Astrocyte of the spinal cord (primary cell): ENCODE measurements at regions not wholly inside any gene's neighbourhood (a gene's known extent, or its start where the extent isn't known, plus 50 kb on each side); places are given as distances from the start of the nearest gene placed in this dataset.

Source experiments
- DNase-seq: peaks from one replicate; pipeline ENCODE4 v3.0.0; 2011; ENCODE audit warnings: low read depth, low spot score
- H3K4me3 ChIP-seq: 2 replicates; pipeline ENCODE4 v1.5.1; 2011; ENCODE audit warnings: low read depth, mild to moderate bottlenecking, low read length, moderate library complexity
- in situ Hi-C: cut with HindIII; loops from 2 replicates; pipeline ENCODE4 v1.10.0; 2017; ENCODE audit warnings: low sequenced_read_pairs
- TF ChIP-seq, protein P1 (sequence below): IDR thresholded peaks from 2 replicates; pipeline ENCODE4 v1.5.1; 2012; ENCODE audit warnings: low read depth, mild to moderate bottlenecking, low read length, inconsistent platforms

DNA sequence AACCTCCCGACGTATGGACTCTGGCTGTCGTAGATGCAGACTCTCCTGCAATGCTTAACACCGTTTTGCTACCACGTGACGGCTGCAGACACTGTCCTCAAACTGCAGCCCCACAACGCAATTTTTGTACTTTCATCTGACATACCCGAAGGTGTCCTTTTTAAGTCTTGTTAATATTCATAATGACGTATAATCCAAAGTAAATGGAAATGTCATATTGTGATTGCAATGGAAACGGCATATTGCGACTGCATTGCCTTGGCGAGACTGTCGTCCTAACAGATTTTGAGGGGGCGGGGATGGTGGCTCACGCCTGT lies 79.3 kb upstream of the TBC1D3K start:
- DNase-seq, result no peak
- H3K4me3 ChIP-seq, result no peak overlapping the region
- TF ChIP-seq, protein P1, sequence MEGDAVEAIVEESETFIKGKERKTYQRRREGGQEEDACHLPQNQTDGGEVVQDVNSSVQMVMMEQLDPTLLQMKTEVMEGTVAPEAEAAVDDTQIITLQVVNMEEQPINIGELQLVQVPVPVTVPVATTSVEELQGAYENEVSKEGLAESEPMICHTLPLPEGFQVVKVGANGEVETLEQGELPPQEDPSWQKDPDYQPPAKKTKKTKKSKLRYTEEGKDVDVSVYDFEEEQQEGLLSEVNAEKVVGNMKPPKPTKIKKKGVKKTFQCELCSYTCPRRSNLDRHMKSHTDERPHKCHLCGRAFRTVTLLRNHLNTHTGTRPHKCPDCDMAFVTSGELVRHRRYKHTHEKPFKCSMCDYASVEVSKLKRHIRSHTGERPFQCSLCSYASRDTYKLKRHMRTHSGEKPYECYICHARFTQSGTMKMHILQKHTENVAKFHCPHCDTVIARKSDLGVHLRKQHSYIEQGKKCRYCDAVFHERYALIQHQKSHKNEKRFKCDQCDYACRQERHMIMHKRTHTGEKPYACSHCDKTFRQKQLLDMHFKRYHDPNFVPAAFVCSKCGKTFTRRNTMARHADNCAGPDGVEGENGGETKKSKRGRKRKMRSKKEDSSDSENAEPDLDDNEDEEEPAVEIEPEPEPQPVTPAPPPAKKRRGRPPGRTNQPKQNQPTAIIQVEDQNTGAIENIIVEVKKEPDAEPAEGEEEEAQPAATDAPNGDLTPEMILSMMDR, result no peak
- in situ Hi-C loops, result no loop called here

DNA sequence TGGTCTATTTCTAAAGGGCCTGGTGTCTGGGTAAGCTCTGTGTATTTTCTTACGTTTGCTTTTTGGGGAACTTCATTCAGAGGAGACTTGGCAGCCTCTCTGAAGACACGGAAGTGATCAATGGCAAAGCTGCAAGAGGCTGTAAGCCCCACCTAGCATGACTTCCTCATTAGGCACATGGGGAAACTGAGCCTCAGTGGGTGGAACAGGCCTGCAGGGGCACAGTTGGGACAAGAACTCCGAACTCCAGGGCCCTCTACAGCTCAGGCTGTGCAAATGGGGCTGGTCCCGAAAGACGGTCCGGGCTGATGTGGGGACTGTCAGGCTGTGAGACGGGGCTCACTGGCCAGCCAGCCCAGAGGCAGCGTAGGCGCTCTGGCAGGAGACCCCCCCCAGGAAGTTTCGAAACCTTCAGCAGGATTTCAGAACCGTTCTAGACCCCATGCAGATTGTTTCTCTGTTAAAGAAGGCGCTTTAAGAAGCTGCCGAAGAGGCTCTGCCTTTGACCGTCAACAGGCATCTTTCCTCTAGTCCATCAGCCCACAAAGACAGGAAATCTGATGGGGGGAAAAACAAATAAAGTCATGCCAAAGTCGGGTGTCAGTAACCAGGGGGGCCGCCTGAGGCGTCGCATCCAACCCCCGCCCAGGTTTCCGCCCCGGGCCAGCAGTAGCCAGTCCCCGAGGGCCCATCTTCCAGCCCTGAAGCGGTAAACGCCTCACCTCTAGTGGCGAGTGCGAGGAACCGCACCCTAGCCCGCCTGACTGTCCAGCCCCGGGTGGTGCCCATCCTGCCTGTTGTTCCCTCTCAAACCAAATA lies 79.8 kb upstream of the TBC1D3K start:
- in situ Hi-C loops, result no loop called here
- peak; percentile 59 for DNase-seq
- TF ChIP-seq, protein P1, result peak; percentile 96
- H3K4me3 ChIP-seq, result peak overlapping the region; percentile 0

DNA sequence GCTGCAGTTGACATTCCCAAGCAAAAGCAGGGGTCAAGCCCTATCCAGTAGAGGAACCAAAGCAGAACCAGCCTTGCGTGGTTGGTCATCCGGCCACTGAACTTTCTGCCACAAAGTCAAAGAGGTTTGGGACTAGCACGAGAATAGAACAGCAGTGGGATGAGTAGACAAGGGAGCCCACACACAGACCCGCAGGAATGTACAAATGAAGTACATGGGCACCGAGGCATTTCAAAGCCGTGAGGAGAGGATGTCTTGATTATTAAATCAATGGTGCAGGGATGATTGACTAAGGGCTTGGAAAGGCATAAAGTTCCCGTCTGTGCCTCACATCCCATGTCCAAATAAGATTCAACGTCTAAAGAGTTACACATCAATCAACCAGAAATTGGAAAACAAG lies 81.8 kb upstream of the TBC1D3K start:
- H3K4me3 ChIP-seq, result no peak overlapping the region
- in situ Hi-C loops, result no loop called here
- DNase-seq, result no peak
- TF ChIP-seq, protein P1, result no peak

DNA sequence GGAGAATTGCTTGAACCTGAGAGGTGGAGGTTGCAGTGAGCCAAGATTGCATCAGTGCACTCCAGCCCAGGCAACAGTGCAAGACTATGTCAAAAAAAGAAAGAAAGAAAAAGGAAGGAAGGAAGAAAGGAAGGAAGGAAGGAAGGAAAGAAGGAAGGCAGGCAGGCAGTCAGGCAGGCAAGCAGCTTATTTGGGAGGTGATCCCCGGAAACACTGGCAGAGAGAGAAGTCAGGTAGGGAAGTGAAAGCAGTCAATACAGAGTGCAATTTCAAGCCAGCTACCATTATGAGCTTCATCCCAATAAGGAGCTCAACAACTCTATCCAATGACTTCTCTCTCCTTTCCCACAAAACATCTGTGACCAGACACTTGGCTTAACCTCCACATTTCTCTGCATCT lies 83.0 kb upstream of the TBC1D3K start:
- H3K4me3 ChIP-seq, result no peak overlapping the region
- DNase-seq, result no peak
- in situ Hi-C loops, result no loop called here
- TF ChIP-seq, protein P1, result no peak

DNA sequence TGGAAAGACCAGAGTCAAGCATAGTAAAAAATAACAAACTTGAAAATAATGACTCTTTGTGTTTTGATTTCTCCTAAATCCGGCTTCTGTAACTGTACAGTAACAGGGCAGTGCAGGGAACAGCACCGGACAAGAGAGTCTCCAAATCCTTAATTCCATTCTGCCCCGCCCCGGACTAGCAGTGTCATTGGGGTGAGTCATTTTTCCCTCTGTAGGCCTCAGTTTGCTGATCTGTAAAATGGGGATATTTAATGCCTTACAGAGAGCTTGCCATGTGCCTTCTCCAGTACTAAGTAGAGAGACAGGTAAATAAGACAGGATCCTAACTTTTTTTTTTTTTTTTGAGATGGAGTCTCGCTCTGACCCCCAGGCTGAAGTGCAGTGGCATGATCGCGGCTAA lies 83.6 kb upstream of the TBC1D3K start:
- in situ Hi-C loops, result no loop called here

DNA sequence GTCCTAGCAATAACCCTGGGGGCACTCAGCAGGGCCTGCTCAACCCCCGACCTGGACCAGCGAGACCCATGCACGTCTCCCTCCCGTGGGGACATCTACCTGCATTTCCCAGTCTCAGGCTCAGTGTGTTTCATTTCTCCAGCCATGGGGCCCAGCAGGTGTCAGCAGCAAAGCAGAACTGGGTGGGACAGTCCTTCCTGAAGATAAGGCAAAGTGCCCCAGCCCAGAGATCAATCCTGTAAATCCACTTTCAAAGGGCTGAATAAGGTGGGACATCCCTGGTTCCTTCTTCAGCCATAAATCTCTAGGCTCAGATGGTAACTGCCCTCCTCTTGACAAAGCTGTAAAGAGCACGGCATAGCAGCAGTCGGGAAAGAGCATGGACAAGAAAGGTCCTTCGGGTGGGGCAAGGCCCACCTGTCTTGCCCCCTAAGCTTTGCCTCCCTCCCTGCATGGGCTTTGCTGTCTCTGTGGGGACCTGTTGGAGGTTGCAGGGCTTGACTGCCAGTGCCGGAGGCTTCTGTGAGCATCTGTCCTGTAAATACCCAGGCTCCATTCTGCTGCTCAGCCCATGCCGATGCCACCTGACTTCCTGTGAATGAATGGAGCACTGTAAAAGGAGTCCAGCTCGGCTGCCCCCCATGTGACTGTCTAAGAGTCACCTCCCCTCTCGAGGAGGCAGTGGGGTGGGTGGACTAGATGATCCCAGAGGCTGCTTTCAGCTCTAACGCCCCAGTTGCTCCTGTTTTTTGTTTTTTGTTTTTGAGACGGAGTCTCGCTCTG lies 84.8 kb upstream of the TBC1D3K start:
- H3K4me3 ChIP-seq, result no peak overlapping the region
- in situ Hi-C loops, result no loop called here
- TF ChIP-seq, protein P1, result no peak
- no peak for DNase-seq

More for the DNA sequence above, 83.6 kb upstream of the TBC1D3K start:
- TF ChIP-seq, protein P1, result no peak
- no peak overlapping the region for H3K4me3 ChIP-seq
- DNase-seq, result no peak
